H1 (cell line): ENCODE measurements at regions not wholly inside any gene's neighbourhood (a gene's known extent, or its start where the extent isn't known, plus 50 kb on each side); places are given as distances from the start of the nearest gene placed in this dataset.

Experiments
- ATF2 ChIP-seq: IDR thresholded peaks from 2 replicates; pipeline ENCODE4 v1.6.1; 2012; ENCODE audit warnings: low read length, inconsistent platforms

- no peak for TF ChIP-seq ATF2
These were observed 123.2 kb upstream of the TWIST2 start (continued) for GRCh38 chr2:238724728-238725127.
